ENCODE measurements at regions not wholly inside any gene's neighbourhood (a gene's known extent, or its start where the extent isn't known, plus 50 kb on each side); places are given as distances from the start of the nearest gene placed in this dataset.

DNA sequence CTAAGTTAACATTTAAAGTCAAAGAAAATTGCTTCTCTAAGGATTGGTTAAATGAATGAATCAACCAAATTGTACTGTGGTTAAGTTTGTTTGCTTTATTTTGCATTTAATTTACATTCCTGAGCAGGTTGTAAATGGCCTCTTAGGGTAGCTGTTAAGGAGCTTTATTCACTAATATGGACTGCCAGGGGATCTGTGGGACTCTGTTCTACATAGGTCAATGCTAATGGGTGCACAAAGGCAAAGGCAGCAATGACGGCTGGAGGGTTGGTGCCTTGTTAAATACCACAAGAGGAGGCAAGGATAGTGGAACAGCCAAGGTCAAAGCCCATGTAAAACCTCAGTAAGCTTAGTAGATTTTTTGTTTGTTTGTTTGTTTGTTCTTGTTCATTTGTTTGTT, 89.3 kb upstream of the P2RY1 start:
- WGBS, 2 donors: 60 to 70% methylated on average over 1 of the region's 1 CpG

GRCh38 chr3:152754303-152754702, 80.6 kb upstream of the P2RY1 start:
- WGBS, 2 donors: 78 to 82% methylated on average over 2 of the region's 2 CpGs

More for the DNA sequence above, 89.3 kb upstream of the P2RY1 start:
- no peak overlapping the region for H3K27ac ChIP-seq
- no peaks in the 10 kb centered on the region for H3K4me1 ChIP-seq
- intact Hi-C loops (cut with DNase I): no loop called here
- no peaks in the 10 kb centered on the region for H3K27me3 ChIP-seq
- TF ChIP-seq CTCF (IDR thresholded peaks at IDR 0.05) (no peak), POLR2A (IDR thresholded peaks at IDR 0.05) (no peak)
- H3K9me3 ChIP-seq: no peaks in the 10 kb centered on the region
- H3K36me3 ChIP-seq: no peaks in the 10 kb centered on the region
- H3K4me3 ChIP-seq (replicated peaks in 1 of 3): no peak overlapping the region
- no peak for DNase-seq

GRCh38 chr3:152756807-152757206, 78.1 kb upstream of the P2RY1 start:
- no peak overlapping the region for H3K4me3 ChIP-seq (replicated peaks in 1 of 3)
- no peak overlapping the region for H3K27ac ChIP-seq
- no peaks in the 10 kb centered on the region for H3K36me3 ChIP-seq
- no peaks in the 10 kb centered on the region for H3K4me1 ChIP-seq
- TF ChIP-seq CTCF (IDR thresholded peaks at IDR 0.05) (no peak), POLR2A (IDR thresholded peaks at IDR 0.05) (no peak)
- H3K27me3 ChIP-seq: no peaks in the 10 kb centered on the region
- intact Hi-C loops (cut with DNase I): no loop called here
- H3K9me3 ChIP-seq: no peaks in the 10 kb centered on the region
- DNase-seq: no peak

More at GRCh38 chr3:152754303-152754702, 80.6 kb upstream of the P2RY1 start:
- Histone ChIP-seq H3K36me3 (no peaks in the 10 kb centered on the region), H3K27ac (no peak overlapping the region), H3K9me3 (no peaks in the 10 kb centered on the region), H3K27me3 (no peaks in the 10 kb centered on the region), H3K4me1 (no peaks in the 10 kb centered on the region), H3K4me3 (replicated peaks in 1 of 3) (no peak overlapping the region)
- DNase-seq: no peak
- TF ChIP-seq POLR2A (IDR thresholded peaks at IDR 0.05) (no peak), CTCF (IDR thresholded peaks at IDR 0.05) (no peak)
- intact Hi-C loops (cut with DNase I): no loop called here

DNA sequence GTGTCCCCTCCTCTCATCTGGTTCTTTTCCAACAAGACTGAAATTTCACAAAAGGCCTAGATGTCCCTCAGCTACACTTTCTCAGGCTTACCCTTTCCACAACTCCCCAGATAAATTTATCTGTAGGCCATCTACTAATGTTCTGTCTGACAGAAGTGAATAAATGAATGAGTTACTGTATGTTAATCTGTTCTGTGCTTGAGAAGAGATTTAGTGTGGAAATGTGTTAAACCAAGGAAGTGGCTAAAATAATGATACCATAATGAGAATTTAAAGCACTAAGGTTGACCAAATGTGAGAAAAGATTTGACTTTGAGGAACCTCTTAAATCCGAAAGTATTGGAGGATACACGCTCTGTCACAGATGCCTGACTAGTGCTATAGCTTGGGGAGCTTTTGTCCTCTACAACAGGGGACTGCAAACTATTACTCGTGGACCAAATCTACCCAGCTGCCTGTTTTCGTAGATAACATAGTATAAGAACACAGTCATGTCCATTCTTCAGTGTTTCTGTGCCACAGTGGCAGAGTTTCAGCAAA, 74.8 kb upstream of the P2RY1 start:
- H3K36me3 ChIP-seq: no peaks in the 10 kb centered on the region
- no peak overlapping the region for H3K4me3 ChIP-seq (replicated peaks in 1 of 3)
- H3K4me1 ChIP-seq: no peaks in the 10 kb centered on the region
- intact Hi-C loops (cut with DNase I): no loop called here
- no peak for DNase-seq
- H3K27me3 ChIP-seq: no peaks in the 10 kb centered on the region
- H3K9me3 ChIP-seq: no peaks in the 10 kb centered on the region
- H3K27ac ChIP-seq: no peak overlapping the region
- WGBS, 2 donors: 73 to 86% methylated on average over 4 of the region's 4 CpGs
- no peak for TF ChIP-seq POLR2A (IDR thresholded peaks at IDR 0.05)
- TF ChIP-seq CTCF (IDR thresholded peaks at IDR 0.05): no peak

- Histone ChIP-seq H3K4me1 (no peaks in the 10 kb centered on the region), H3K27me3 (no peaks in the 10 kb centered on the region), H3K4me3 (replicated peaks in 1 of 3) (no peak overlapping the region), H3K9me3 (no peaks in the 10 kb centered on the region), H3K36me3 (no peaks in the 10 kb centered on the region), H3K27ac (no peak overlapping the region)
- no peak for DNase-seq
- WGBS, 2 donors: 92 to 95% methylated on average over 3 of the region's 3 CpGs
- TF ChIP-seq CTCF (IDR thresholded peaks at IDR 0.05) (no peak), POLR2A (IDR thresholded peaks at IDR 0.05) (no peak)
- intact Hi-C loops (cut with DNase I): no loop called here
Observed at GRCh38 chr3:152760591-152760990, 74.3 kb upstream of the P2RY1 start.

Measured in thyroid gland (tissue), 4 donors.